Kidney (tissue), 13 donors: ENCODE measurements at regions not wholly inside any gene's neighbourhood (a gene's known extent, or its start where the extent isn't known, plus 50 kb on each side); places are given as distances from the start of the nearest gene placed in this dataset.

Experiments
- DNase-seq, 5 donors: peaks; one replicate each; pipeline ENCODE4 v3.0.0-alpha.2; 2013 to 2020
- FAIRE-seq: peaks from 2 replicates; lab custom pipeline; 2012; peaks lifted over from hg19 to GRCh38; lab: Jason Lieb, UNC
- H3K27ac ChIP-seq, 2 donors: one replicate each; pipeline ENCODE4 v1.7.0; 2013; ENCODE audit warnings: low read depth in 2 of 2, low read length in 2 of 2, inconsistent platforms in 1 of 2
- H3K27me3 ChIP-seq: one replicate; pipeline ENCODE4 v1.7.1; 2013; ENCODE audit warnings: low read length, inconsistent platforms; ENCODE audit not compliant: control insufficient read depth, insufficient read depth
- H3K36me3 ChIP-seq, 3 donors: one replicate each; pipeline versions ENCODE4 v1.7.0 to v1.7.1; 2013; ENCODE audit warnings: low read length in 3 of 3, control low read depth in 1 of 3, inconsistent platforms in 1 of 3; ENCODE audit not compliant: insufficient read depth in 3 of 3, control insufficient read depth in 2 of 3
- H3K4me1 ChIP-seq, 3 donors: one replicate each; pipeline versions ENCODE4 v1.7.0 to v1.7.1; 2013; ENCODE audit warnings: low read length in 3 of 3, inconsistent platforms in 1 of 3, low read depth in 1 of 3; ENCODE audit not compliant: control insufficient read depth in 2 of 3, insufficient read depth in 2 of 3
- H3K4me3 ChIP-seq, 3 donors: one replicate each; pipeline versions ENCODE4 v1.7.0 to v1.8.1; 2013; ENCODE audit warnings: low read length in 3 of 3, control low read depth in 1 of 3, inconsistent platforms in 1 of 3
- H3K9ac ChIP-seq, 3 donors: one replicate each; pipeline versions ENCODE4 v1.7.0 to v1.7.1; 2013; ENCODE audit warnings: low read length in 3 of 3, control low read depth in 1 of 3, inconsistent platforms in 1 of 3
- H3K9me3 ChIP-seq, 3 donors: one replicate each; pipeline versions ENCODE4 v1.7.0 to v1.7.1; 2013; ENCODE audit warnings: low read length in 3 of 3, control low read depth in 1 of 3, inconsistent platforms in 1 of 3; ENCODE audit not compliant: control insufficient read depth in 2 of 3, insufficient read depth in 1 of 3
- intact Hi-C: fragments of 100-400 bp; cut with DNase I; formaldehyde crosslinking; loops from one replicate; pipeline ENCODE4 v1.11.1; 2022
- TF ChIP-seq, protein P1 (sequence below): IDR thresholded peaks from 3 replicates; pipeline ENCODE4 v1.5.1; 2012; ENCODE audit warnings: mild to moderate bottlenecking, moderate library complexity, borderline replicate concordance; ENCODE audit not compliant: insufficient read depth; ENCODE audit errors: extremely low read depth
- donor health status: control.
- donor health status: control.
- donor health status: control.
- donor health status: control.
- donor health status: control.
- donor health status: DM: yes; HTN: yes; CAD: no.
- donor health status: Normal renal cell carcinoma (clear cell type).

GRCh38 chr10:78313048-78313381, 279.4 kb downstream of the RPS24 start:
- DNase-seq (no peak), FAIRE-seq (no peak)
- Histone ChIP-seq H3K9me3 (no peaks in the 10 kb centered on the region), H3K27me3 (no peaks in the 10 kb centered on the region), H3K36me3 (no peaks in the 10 kb centered on the region), H3K27ac (no peak overlapping the region), H3K4me3 (no peak overlapping the region), H3K4me1 (no peaks in the 10 kb centered on the region), H3K9ac (no peak overlapping the region)
- intact Hi-C loops, result no loop called here
- TF ChIP-seq, protein P1, sequence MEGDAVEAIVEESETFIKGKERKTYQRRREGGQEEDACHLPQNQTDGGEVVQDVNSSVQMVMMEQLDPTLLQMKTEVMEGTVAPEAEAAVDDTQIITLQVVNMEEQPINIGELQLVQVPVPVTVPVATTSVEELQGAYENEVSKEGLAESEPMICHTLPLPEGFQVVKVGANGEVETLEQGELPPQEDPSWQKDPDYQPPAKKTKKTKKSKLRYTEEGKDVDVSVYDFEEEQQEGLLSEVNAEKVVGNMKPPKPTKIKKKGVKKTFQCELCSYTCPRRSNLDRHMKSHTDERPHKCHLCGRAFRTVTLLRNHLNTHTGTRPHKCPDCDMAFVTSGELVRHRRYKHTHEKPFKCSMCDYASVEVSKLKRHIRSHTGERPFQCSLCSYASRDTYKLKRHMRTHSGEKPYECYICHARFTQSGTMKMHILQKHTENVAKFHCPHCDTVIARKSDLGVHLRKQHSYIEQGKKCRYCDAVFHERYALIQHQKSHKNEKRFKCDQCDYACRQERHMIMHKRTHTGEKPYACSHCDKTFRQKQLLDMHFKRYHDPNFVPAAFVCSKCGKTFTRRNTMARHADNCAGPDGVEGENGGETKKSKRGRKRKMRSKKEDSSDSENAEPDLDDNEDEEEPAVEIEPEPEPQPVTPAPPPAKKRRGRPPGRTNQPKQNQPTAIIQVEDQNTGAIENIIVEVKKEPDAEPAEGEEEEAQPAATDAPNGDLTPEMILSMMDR, result no peak

GRCh38 chr10:78313636-78314035, 280.0 kb downstream of the RPS24 start:
- Histone ChIP-seq H3K36me3 (no peaks in the 10 kb centered on the region), H3K9me3 (no peaks in the 10 kb centered on the region), H3K4me3 (no peak overlapping the region), H3K9ac (no peak overlapping the region), H3K27ac (no peak overlapping the region), H3K27me3 (no peaks in the 10 kb centered on the region), H3K4me1 (no peaks in the 10 kb centered on the region)
- DNase-seq, result peak in 2 of 5 donors; percentile 7 to 48
- TF ChIP-seq, protein P1, result no peak
- intact Hi-C loops, result no loop called here
- no peak for FAIRE-seq

- Histone ChIP-seq H3K9me3 (no peaks in the 10 kb centered on the region), H3K4me3 (no peak overlapping the region), H3K27ac (no peak overlapping the region), H3K36me3 (no peaks in the 10 kb centered on the region), H3K27me3 (no peaks in the 10 kb centered on the region), H3K9ac (no peak overlapping the region), H3K4me1 (no peaks in the 10 kb centered on the region)
- DNase-seq (peak in 1 of 5 donors; percentile 6), FAIRE-seq (no peak)
- TF ChIP-seq, protein P1, result no peak
- intact Hi-C loops, result no loop called here
These were observed 281.0 kb downstream of the RPS24 start for GRCh38 chr10:78314651-78315050.

- Histone ChIP-seq H3K27ac (no peak overlapping the region), H3K4me1 (no peaks in the 10 kb centered on the region), H3K36me3 (no peaks in the 10 kb centered on the region), H3K4me3 (no peak overlapping the region), H3K9me3 (no peaks in the 10 kb centered on the region), H3K27me3 (no peaks in the 10 kb centered on the region), H3K9ac (no peak overlapping the region)
- no peak for FAIRE-seq
- TF ChIP-seq, protein P1, result no peak
- intact Hi-C loops, result no loop called here
- DNase-seq, result peak in 1 of 5 donors; percentile 51
These were observed 282.8 kb downstream of the RPS24 start for GRCh38 chr10:78316451-78316931.
